Liver (tissue), 8 donors: ENCODE measurements at regions not wholly inside any gene's neighbourhood (a gene's known extent, or its start where the extent isn't known, plus 50 kb on each side); places are given as distances from the start of the nearest gene placed in this dataset.

Experiments used
- DNase-seq: peaks from one replicate; pipeline ENCODE4 v3.0.0-alpha.2; 2017; ENCODE audit warnings: low spot score
- H3K27ac ChIP-seq, 2 donors: one replicate each; pipeline ENCODE4 v1.7.0; 2013; ENCODE audit warnings: inconsistent platforms in 2 of 2, low read length in 2 of 2, control low read depth in 1 of 2, low read depth in 1 of 2, mild to moderate bottlenecking in 1 of 2
- H3K27me3 ChIP-seq, 4 donors: one replicate each; pipeline versions ENCODE4 v1.6.1 to v1.7.0; 2013; ENCODE audit warnings: low read length in 3 of 4, inconsistent platforms in 1 of 4, mild to moderate bottlenecking in 1 of 4, moderate library complexity in 1 of 4; ENCODE audit not compliant: control insufficient read depth in 4 of 4, insufficient read depth in 4 of 4
- H3K36me3 ChIP-seq, 4 donors: one replicate each; pipeline versions ENCODE4 v1.6.1 to v1.7.0; 2013; ENCODE audit warnings: low read length in 3 of 4, mild to moderate bottlenecking in 3 of 4, low read depth in 1 of 4, moderate library complexity in 1 of 4; ENCODE audit not compliant: control insufficient read depth in 4 of 4, insufficient read depth in 3 of 4
- H3K4me1 ChIP-seq, 4 donors: one replicate each; pipeline versions ENCODE4 v1.6.1 to v1.7.0; 2013; ENCODE audit warnings: low read length in 3 of 4, mild to moderate bottlenecking in 3 of 4, moderate library complexity in 1 of 4; ENCODE audit not compliant: control insufficient read depth in 4 of 4, insufficient read depth in 4 of 4
- H3K4me3 ChIP-seq, 3 donors: one replicate each; pipeline versions ENCODE4 v1.6.1 to v1.7.0; 2013; ENCODE audit warnings: low read length in 3 of 3, control low read depth in 1 of 3, low read depth in 1 of 3, mild to moderate bottlenecking in 1 of 3
- H3K9ac ChIP-seq, 2 donors: one replicate each; pipeline ENCODE4 v1.7.0; 2013; ENCODE audit warnings: low read length in 2 of 2, mild to moderate bottlenecking in 2 of 2, moderate library complexity in 2 of 2, control low read depth in 1 of 2, low read depth in 1 of 2
- H3K9me3 ChIP-seq, 4 donors: one replicate each; pipeline versions ENCODE4 v1.6.1 to v1.7.0; 2013; ENCODE audit warnings: low read length in 3 of 4; ENCODE audit not compliant: control insufficient read depth in 4 of 4
- EGR1 ChIP-seq, 2 donors: IDR thresholded peaks; 2 replicates each; pipeline ENCODE4 v1.6.1; 2016 to 2018; ENCODE audit warnings: antibody characterized with exemption in 2 of 2, low read depth in 2 of 2
- FOXA1 ChIP-seq: IDR thresholded peaks from 2 replicates; pipeline ENCODE4 v1.6.1; 2016; ENCODE audit warnings: antibody characterized with exemption
- FOXA2 ChIP-seq: IDR thresholded peaks from 2 replicates; pipeline ENCODE4 v1.6.1; 2016; ENCODE audit warnings: antibody characterized with exemption
- GABPA ChIP-seq, 2 donors: IDR thresholded peaks in 1 of 2; conservative IDR thresholded peaks in 1 of 2; 2 replicates each; pipeline ENCODE4 v1.6.1; 2016; ENCODE audit warnings: antibody characterized with exemption in 2 of 2, mild to moderate bottlenecking in 1 of 2, moderate library complexity in 1 of 2
- NR2F2 ChIP-seq: IDR thresholded peaks from 2 replicates; pipeline ENCODE4 v1.6.1; 2016; ENCODE audit warnings: antibody characterized with exemption
- RAD21 ChIP-seq, 2 donors: IDR thresholded peaks; 2 replicates each; pipeline ENCODE4 v1.6.1; 2016; ENCODE audit warnings: antibody characterized with exemption in 2 of 2, mild to moderate bottlenecking in 2 of 2
- RXRA ChIP-seq, 2 donors: IDR thresholded peaks; 2 replicates each; pipeline ENCODE4 v1.6.1; 2017 to 2018; ENCODE audit warnings: antibody characterized with exemption in 2 of 2, mild to moderate bottlenecking in 1 of 2
- SP1 ChIP-seq: IDR thresholded peaks from 2 replicates; pipeline ENCODE4 v1.6.1; 2018; ENCODE audit warnings: antibody characterized with exemption, mild to moderate bottlenecking
- TAF1 ChIP-seq: conservative IDR thresholded peaks from 2 replicates; pipeline ENCODE4 v1.6.1; 2016; ENCODE audit warnings: antibody characterized with exemption, mild to moderate bottlenecking
- WGBS: extraction: QIAGEN DNeasy Blood & Tissue Kit; methylation state at CpG from one replicate; pipeline ENCODE4 v1.1.7; 2013; 5-methylcytosine and 5-hydroxymethylcytosine counted together
- TF ChIP-seq, protein P1 (sequence below): fragments of 150-350 bp; IDR thresholded peaks from 2 replicates; pipeline ENCODE4 v1.5.1; 2017; ENCODE audit warnings: improper control_type of control experiment, low read depth, low read length; ENCODE audit not compliant: missing input control
- TF ChIP-seq, protein P2 (sequence below): IDR thresholded peaks from 2 replicates; pipeline ENCODE4 v1.6.1; 2016; ENCODE audit warnings: antibody characterized with exemption
- TF ChIP-seq, protein P3 (sequence below): IDR thresholded peaks from 2 replicates; pipeline ENCODE4 v1.6.1; 2016; ENCODE audit warnings: antibody characterized with exemption
- TF ChIP-seq, protein P4 (sequence below): IDR thresholded peaks from 2 replicates; pipeline ENCODE4 v1.6.1; 2016; ENCODE audit warnings: antibody characterized with exemption
- donor health status: healthy.
- donor health status: healthy.
- donor health status: healthy.
- donor health status: healthy.
- donor health status: healthy.

DNA sequence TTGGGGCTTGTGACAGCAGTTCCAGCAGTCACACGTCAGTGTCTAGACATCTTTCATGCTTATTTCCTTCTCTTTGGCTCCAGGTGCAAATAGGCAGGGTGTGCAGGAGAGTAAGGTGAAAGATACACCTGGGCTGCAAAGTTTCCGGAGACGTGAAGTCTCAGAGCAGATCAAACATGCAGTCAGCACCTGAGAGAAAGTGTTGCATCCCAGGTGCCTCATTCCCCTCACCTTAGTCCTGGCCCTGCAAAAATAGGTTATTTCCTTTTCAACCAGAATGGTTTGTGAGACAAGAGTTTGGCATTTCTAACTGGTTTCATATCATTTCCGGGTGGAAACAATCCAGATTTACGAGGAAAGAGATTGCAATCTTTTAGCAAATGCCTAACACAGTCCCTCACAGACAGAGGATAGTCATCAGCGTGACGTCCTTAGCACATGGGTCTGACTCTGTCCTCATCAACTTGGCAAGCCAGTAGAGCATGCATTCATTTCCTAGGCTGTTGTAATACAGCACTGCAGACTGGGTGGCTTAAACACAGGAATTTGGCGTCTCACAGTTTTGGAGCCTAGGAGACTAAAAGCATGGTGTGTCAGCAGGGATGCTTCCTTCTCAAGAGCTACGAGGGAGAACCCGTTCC is 58.2 kb upstream of the ARRDC4 start:
- no peaks in the 10 kb centered on the region for H3K36me3 ChIP-seq
- no peak for DNase-seq
- 49% methylated on average over 10 of the region's 10 CpGs for WGBS

DNA sequence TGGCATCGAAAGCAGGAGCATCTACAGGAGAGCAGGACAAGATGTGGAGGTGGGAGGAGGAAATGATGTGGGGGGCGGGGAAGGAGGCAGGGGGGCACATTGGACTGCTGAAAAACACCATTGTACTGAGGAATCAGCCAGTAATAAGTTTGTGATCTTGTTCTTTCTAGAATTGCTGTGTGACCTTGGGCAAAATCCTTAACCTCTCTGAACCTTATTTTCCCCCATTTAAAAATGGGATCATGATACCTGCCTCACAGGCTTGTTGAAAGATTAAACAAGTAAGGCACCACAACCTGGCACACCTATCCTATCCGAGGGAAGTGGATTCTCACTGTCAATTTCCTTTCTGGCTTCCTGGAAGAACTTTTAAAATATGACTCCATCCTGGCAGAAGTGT is 56.9 kb upstream of the ARRDC4 start:
- DNase-seq: no peak
- Histone ChIP-seq H3K9ac (no peak overlapping the region), H3K27me3 (peaks cover 0 to 16% (median under 1%) of the 10 kb centered on the region in 4 donors)

More for the DNA sequence above, 58.2 kb upstream of the ARRDC4 start:
- H3K27me3 ChIP-seq: peaks cover 0 to 16% (median under 1%) of the 10 kb centered on the region in 4 donors
- H3K9me3 ChIP-seq: no peaks in the 10 kb centered on the region
- H3K4me1 ChIP-seq: peaks cover 0 to 6% (median 3%) of the 10 kb centered on the region in 4 donors
- TF ChIP-seq, protein P1, sequence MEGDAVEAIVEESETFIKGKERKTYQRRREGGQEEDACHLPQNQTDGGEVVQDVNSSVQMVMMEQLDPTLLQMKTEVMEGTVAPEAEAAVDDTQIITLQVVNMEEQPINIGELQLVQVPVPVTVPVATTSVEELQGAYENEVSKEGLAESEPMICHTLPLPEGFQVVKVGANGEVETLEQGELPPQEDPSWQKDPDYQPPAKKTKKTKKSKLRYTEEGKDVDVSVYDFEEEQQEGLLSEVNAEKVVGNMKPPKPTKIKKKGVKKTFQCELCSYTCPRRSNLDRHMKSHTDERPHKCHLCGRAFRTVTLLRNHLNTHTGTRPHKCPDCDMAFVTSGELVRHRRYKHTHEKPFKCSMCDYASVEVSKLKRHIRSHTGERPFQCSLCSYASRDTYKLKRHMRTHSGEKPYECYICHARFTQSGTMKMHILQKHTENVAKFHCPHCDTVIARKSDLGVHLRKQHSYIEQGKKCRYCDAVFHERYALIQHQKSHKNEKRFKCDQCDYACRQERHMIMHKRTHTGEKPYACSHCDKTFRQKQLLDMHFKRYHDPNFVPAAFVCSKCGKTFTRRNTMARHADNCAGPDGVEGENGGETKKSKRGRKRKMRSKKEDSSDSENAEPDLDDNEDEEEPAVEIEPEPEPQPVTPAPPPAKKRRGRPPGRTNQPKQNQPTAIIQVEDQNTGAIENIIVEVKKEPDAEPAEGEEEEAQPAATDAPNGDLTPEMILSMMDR: no peak
- TF ChIP-seq EGR1 (IDR thresholded peaks at IDR 0.05; ENCODE audit: low read depth in 2 of 2) (no peak), SP1 (no peak), GABPA (IDR thresholded peaks at IDR 0.05 in 1 of 2, conservative IDR thresholded peaks at IDR 0.05 in 1 of 2) (no peak), NR2F2 (no peak), RAD21 (IDR thresholded peaks at IDR 0.05) (no peak), RXRA (IDR thresholded peaks at IDR 0.05) (no peak), FOXA1 (no peak)
- TF ChIP-seq, protein P2, sequence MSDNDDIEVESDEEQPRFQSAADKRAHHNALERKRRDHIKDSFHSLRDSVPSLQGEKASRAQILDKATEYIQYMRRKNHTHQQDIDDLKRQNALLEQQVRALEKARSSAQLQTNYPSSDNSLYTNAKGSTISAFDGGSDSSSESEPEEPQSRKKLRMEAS: no peak
- TF ChIP-seq, protein P3, sequence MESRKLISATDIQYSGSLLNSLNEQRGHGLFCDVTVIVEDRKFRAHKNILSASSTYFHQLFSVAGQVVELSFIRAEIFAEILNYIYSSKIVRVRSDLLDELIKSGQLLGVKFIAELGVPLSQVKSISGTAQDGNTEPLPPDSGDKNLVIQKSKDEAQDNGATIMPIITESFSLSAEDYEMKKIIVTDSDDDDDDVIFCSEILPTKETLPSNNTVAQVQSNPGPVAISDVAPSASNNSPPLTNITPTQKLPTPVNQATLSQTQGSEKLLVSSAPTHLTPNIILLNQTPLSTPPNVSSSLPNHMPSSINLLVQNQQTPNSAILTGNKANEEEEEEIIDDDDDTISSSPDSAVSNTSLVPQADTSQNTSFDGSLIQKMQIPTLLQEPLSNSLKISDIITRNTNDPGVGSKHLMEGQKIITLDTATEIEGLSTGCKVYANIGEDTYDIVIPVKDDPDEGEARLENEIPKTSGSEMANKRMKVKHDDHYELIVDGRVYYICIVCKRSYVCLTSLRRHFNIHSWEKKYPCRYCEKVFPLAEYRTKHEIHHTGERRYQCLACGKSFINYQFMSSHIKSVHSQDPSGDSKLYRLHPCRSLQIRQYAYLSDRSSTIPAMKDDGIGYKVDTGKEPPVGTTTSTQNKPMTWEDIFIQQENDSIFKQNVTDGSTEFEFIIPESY: no peak
- H3K9ac ChIP-seq: no peak overlapping the region
- H3K4me3 ChIP-seq: no peak overlapping the region
- no peak overlapping the region for H3K27ac ChIP-seq

More for the DNA sequence above, 56.9 kb upstream of the ARRDC4 start:
- H3K9me3 ChIP-seq: no peaks in the 10 kb centered on the region
- WGBS: 55% methylated on average over 3 of the region's 3 CpGs
- H3K4me1 ChIP-seq: peaks cover 0 to 6% (median 3%) of the 10 kb centered on the region in 4 donors
- no peak overlapping the region for H3K4me3 ChIP-seq
- H3K27ac ChIP-seq: no peak overlapping the region
- H3K36me3 ChIP-seq: no peaks in the 10 kb centered on the region
- TF ChIP-seq, protein P3: no peak
- TF ChIP-seq FOXA2 (no peak), FOXA1 (no peak), SP1 (no peak), RXRA (IDR thresholded peaks at IDR 0.05) (no peak), TAF1 (no peak), RAD21 (IDR thresholded peaks at IDR 0.05) (no peak)
- TF ChIP-seq, protein P2: no peak
- TF ChIP-seq, protein P4, sequence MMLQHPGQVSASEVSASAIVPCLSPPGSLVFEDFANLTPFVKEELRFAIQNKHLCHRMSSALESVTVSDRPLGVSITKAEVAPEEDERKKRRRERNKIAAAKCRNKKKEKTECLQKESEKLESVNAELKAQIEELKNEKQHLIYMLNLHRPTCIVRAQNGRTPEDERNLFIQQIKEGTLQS: no peak
- TF ChIP-seq, protein P1: no peak
